Nephron (organoid): ENCODE measurements at regions not wholly inside any gene's neighbourhood (a gene's known extent, or its start where the extent isn't known, plus 50 kb on each side); places are given as distances from the start of the nearest gene placed in this dataset.

Experiments used
- H3K27ac Mint-ChIP-seq, 3 experiments: 2 replicates each; pipeline ENCODE4 v1.8.0; 2020; ENCODE audit warnings: mixed read lengths in 3 of 3, mild to moderate bottlenecking in 2 of 3, moderate library complexity in 1 of 3
- H3K27me3 Mint-ChIP-seq: 2 replicates; pipeline ENCODE4 v1.8.0; 2021; ENCODE audit warnings: low read depth, mild to moderate bottlenecking, moderate library complexity, mixed read lengths
- H3K36me3 Mint-ChIP-seq: 2 replicates; pipeline ENCODE4 v1.8.0; 2020; ENCODE audit warnings: low read depth, mixed read lengths
- H3K4me1 Mint-ChIP-seq: 2 replicates; pipeline ENCODE4 v1.8.0; 2020; ENCODE audit warnings: mixed read lengths
- H3K4me3 Mint-ChIP-seq, 3 experiments: 2 replicates each; pipeline ENCODE4 v1.8.0; 2020; ENCODE audit warnings: mild to moderate bottlenecking in 3 of 3, mixed read lengths in 3 of 3, moderate library complexity in 2 of 3
- H3K9me3 Mint-ChIP-seq: 2 replicates; pipeline ENCODE4 v1.8.0; 2020; ENCODE audit warnings: mixed read lengths
- TF ChIP-seq, protein P1 (sequence below), 3 experiments: fragments of 200-600 bp; sonication (generic); IDR thresholded peaks; one replicate each; pipeline ENCODE4 v1.5.0; 2021; ENCODE audit warnings: antibody characterized with exemption in 3 of 3; ENCODE audit not compliant: unreplicated experiment in 3 of 3

DNA sequence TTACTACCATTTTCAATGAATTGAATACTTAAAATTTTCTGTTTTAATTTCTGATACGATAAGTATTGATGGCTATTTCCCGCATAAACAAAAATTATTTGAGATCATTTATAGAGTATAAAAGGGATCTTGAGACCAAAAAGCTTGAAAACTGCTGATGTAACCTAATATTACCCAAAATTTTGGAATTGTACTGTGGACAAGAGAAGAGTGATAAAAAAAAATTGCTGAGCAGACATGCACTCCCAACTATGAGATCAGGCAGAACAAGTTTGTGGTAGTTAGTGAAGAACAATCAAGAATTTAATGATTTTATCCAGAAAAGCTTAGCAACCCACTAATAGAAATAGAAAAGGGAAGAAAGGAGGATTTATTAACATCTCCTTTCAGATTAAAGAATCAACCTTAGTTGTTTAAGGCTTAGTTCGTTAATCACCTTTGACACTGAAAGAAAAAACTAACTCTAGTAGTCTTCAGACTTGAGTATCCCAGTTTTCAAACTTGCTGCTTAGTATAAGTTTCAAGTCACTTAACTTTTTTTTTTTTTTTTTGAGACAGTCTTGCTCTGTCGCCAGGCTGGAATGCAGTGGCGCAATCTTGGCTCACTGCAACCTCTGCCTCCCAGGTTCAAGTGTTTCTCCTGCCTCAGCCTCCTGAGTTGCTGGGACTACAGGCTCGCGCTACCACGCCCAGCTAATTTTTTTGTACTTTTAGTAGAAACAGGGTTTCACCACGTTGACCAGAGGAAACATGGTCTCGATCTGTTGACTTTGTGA lies 50.6 kb upstream of the ZC3HAV1 start:
- Mint-ChIP-seq H3K4me3 (no peak overlapping the region), H3K4me1 (no peaks in the 10 kb centered on the region), H3K9me3 (peaks cover 3% of the 10 kb centered on the region), H3K27ac (no peak overlapping the region), H3K36me3 (peaks cover 30% of the 10 kb centered on the region), H3K27me3 (no peaks in the 10 kb centered on the region)
- TF ChIP-seq, protein P1, sequence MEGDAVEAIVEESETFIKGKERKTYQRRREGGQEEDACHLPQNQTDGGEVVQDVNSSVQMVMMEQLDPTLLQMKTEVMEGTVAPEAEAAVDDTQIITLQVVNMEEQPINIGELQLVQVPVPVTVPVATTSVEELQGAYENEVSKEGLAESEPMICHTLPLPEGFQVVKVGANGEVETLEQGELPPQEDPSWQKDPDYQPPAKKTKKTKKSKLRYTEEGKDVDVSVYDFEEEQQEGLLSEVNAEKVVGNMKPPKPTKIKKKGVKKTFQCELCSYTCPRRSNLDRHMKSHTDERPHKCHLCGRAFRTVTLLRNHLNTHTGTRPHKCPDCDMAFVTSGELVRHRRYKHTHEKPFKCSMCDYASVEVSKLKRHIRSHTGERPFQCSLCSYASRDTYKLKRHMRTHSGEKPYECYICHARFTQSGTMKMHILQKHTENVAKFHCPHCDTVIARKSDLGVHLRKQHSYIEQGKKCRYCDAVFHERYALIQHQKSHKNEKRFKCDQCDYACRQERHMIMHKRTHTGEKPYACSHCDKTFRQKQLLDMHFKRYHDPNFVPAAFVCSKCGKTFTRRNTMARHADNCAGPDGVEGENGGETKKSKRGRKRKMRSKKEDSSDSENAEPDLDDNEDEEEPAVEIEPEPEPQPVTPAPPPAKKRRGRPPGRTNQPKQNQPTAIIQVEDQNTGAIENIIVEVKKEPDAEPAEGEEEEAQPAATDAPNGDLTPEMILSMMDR (IDR thresholded peaks at IDR 0.05; ENCODE audit: unreplicated experiment in 3 of 3), result no peak

DNA sequence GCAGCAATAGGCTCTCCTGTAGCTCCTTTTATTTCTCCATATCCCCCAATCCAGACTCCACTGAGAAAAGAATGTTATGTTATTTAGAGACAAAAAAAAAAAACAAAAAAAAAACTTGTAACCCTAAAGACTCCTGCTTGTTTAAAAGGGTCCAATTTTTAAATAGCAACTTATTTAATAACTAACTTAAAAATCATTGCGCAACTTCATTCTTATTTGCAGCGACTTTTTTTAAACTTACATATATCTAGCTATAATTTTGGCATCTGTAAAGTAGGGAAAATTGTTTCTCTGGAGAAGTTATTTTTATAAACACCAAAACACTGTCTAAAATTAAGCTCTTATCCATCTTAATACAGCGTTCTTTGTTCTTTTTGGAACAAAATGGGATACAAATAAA lies 59.0 kb upstream of the ZC3HAV1 start:
- Mint-ChIP-seq H3K4me3 (no peak overlapping the region), H3K27ac (no peak overlapping the region), H3K9me3 (no peaks in the 10 kb centered on the region), H3K4me1 (no peaks in the 10 kb centered on the region), H3K36me3 (peaks cover 41% of the 10 kb centered on the region), H3K27me3 (no peaks in the 10 kb centered on the region)
- TF ChIP-seq, protein P1 (IDR thresholded peaks at IDR 0.05; ENCODE audit: unreplicated experiment in 3 of 3), result no peak

DNA sequence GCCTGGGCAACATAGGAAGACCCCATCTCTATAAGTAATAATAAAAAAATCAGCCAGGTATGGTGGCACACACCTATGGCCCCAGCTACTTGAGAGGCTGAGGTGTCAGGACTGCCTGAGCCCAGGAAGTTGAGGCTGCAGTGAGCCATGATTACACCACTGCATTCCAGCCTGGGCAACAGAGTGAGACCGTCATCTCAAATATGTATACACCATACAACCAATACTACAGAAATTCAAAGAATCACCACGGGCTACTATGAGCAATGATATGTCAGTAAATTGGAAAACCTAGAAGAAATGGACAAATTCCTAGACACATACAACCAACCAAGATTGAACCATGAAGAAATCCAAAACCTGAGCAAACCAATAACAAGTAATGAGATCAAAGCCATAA lies 60.3 kb upstream of the ZC3HAV1 start:
- no peak overlapping the region for H3K27ac Mint-ChIP-seq
- no peaks in the 10 kb centered on the region for H3K4me1 Mint-ChIP-seq
- no peaks in the 10 kb centered on the region for H3K27me3 Mint-ChIP-seq
- TF ChIP-seq, protein P1 (IDR thresholded peaks at IDR 0.05; ENCODE audit: unreplicated experiment in 3 of 3), result no peak
- H3K36me3 Mint-ChIP-seq, result peaks cover 50% of the 10 kb centered on the region
- no peak overlapping the region for H3K4me3 Mint-ChIP-seq
- no peaks in the 10 kb centered on the region for H3K9me3 Mint-ChIP-seq

DNA sequence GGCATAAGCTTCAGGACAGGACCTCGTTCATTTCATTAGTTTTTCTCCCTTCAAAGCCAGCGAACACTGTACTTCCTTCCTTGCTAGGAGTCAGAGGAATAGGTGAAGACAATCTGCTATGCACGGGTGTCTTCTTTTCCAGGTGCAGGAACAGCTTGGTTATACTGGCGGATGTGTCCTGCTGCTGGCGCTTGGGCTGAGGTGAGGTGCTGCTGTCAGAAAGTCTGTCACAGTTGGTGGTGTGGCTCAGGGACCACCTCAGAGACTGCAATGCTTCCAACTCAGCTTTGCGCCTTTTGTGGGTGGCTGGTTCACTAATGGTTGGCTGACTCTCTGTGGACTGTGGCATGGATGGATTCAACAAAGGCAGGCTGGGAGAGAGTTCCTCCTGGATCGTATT lies 58.3 kb upstream of the UBN2 start:
- Mint-ChIP-seq H3K4me1 (no peaks in the 10 kb centered on the region), H3K9me3 (no peaks in the 10 kb centered on the region), H3K4me3 (no peak overlapping the region), H3K27ac (no peak overlapping the region), H3K27me3 (no peaks in the 10 kb centered on the region), H3K36me3 (peaks cover 49% of the 10 kb centered on the region)
- TF ChIP-seq, protein P1 (IDR thresholded peaks at IDR 0.05; ENCODE audit: unreplicated experiment in 3 of 3), result no peak

DNA sequence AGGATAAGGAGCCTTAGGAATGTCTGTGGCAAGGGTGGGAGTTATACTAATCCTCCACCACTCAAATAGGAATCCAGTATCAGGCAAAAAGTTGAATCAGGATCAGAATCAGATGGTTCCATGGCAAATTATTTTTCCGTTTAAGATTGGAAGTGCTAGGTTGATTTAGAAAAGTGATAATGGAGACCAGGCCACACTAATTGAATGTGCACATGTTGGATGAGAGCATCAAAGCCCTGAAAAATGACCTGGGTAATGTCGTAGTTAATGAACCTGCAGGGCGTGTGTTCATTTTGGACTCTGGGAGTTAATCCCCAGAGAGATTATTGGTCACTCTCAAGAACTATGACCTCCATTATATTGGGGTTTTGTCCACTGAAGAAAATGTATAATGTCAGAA lies 53.3 kb upstream of the UBN2 start:
- Mint-ChIP-seq H3K27me3 (no peaks in the 10 kb centered on the region), H3K27ac (no peak overlapping the region), H3K9me3 (no peaks in the 10 kb centered on the region), H3K36me3 (peaks cover 37% of the 10 kb centered on the region), H3K4me3 (no peak overlapping the region), H3K4me1 (no peaks in the 10 kb centered on the region)
- TF ChIP-seq, protein P1 (IDR thresholded peaks at IDR 0.05; ENCODE audit: unreplicated experiment in 3 of 3), result no peak

DNA sequence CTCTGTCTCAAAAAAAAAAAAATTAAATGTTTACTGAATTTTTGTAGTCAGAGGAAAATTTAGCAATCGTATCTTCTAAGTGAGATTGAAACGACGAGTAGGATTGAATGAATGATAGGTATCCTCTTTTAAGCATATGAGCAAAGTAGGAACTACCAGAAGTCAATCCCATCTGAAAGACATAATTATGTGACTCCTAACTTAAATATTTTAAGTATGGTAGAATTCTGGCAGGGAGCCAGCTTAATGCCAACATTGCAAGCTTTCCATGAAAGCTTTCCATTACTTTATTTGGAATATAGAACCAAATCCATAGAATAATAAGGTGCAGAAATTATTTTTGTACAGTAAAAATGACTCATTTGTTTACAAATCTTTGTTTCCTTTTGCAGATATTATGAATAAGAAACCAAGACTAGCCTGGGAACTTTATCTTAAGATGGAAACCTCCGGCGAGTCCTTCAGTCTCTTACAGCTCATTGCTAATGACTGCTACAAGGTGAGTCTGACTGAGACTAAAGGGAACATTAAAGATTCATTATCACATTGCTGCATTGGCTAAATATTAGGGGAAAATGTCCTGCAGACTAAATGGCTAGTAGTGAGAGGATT lies 50.2 kb upstream of the UBN2 start:
- no peaks in the 10 kb centered on the region for H3K27me3 Mint-ChIP-seq
- H3K4me3 Mint-ChIP-seq, result no peak overlapping the region
- no peak overlapping the region for H3K27ac Mint-ChIP-seq
- H3K4me1 Mint-ChIP-seq, result no peaks in the 10 kb centered on the region
- H3K36me3 Mint-ChIP-seq, result peaks cover 38% of the 10 kb centered on the region
- no peaks in the 10 kb centered on the region for H3K9me3 Mint-ChIP-seq
- TF ChIP-seq, protein P1 (IDR thresholded peaks at IDR 0.05; ENCODE audit: unreplicated experiment in 3 of 3), result no peak
